Mesenchymal stem cell (in vitro differentiated cells and primary cell): ENCODE measurements at regions not wholly inside any gene's neighbourhood (a gene's known extent, or its start where the extent isn't known, plus 50 kb on each side); places are given as distances from the start of the nearest gene placed in this dataset.
"Not testable (repeated sequence)": the region's sequence is repeated elsewhere in the genome, so short reads cannot be mapped to it uniquely, and the experiment has no call there.

Experiments
- DNase-seq: peaks from one replicate; pipeline ENCODE4 v3.0.0-alpha.2; 2013
- H2AFZ ChIP-seq: one replicate; pipeline ENCODE4 v1.6.1; 2013; ENCODE audit warnings: low read depth, mild to moderate bottlenecking, control low read depth, inconsistent platforms, low read length, moderate library complexity
- H2AK5ac ChIP-seq: 2 replicates; pipeline ENCODE4 v1.6.1; 2013; ENCODE audit warnings: low read length, moderate library complexity, mild to moderate bottlenecking, inconsistent platforms; ENCODE audit not compliant: severe bottlenecking
- H2BK120ac ChIP-seq: one replicate; pipeline ENCODE4 v1.6.1; 2013; ENCODE audit warnings: low read depth, mild to moderate bottlenecking, inconsistent platforms, low read length, moderate library complexity
- H2BK12ac ChIP-seq, 2 experiments: one replicate each; pipeline ENCODE4 v1.6.1; 2013; ENCODE audit warnings: inconsistent platforms in 2 of 2, low read length in 2 of 2, mild to moderate bottlenecking in 2 of 2, moderate library complexity in 2 of 2, control low read depth in 1 of 2
- H2BK15ac ChIP-seq: one replicate; pipeline ENCODE4 v1.6.1; 2013; ENCODE audit warnings: mild to moderate bottlenecking, low read depth, inconsistent platforms; ENCODE audit not compliant: poor library complexity, severe bottlenecking
- H2BK5ac ChIP-seq: 2 replicates; pipeline ENCODE4 v1.6.1; 2013; ENCODE audit warnings: low read depth, mild to moderate bottlenecking, low read length, control low read depth, inconsistent platforms; ENCODE audit not compliant: poor library complexity, severe bottlenecking
- H3K14ac ChIP-seq, 2 experiments: one replicate each; pipeline ENCODE4 v1.6.1; 2013; ENCODE audit warnings: inconsistent platforms in 2 of 2, low read length in 2 of 2, control low read depth in 1 of 2, mild to moderate bottlenecking in 1 of 2, moderate library complexity in 1 of 2
- H3K18ac ChIP-seq, 2 experiments: one replicate each; pipeline ENCODE4 v1.6.1; 2013; ENCODE audit warnings: inconsistent platforms in 2 of 2, low read length in 2 of 2, control low read depth in 1 of 2, low read depth in 1 of 2, mild to moderate bottlenecking in 1 of 2
- H3K23ac ChIP-seq, 2 experiments: one replicate each; pipeline ENCODE4 v1.6.1; 2013; ENCODE audit warnings: inconsistent platforms in 2 of 2, low read length in 2 of 2, mild to moderate bottlenecking in 2 of 2, moderate library complexity in 2 of 2, control low read depth in 1 of 2
- H3K27ac ChIP-seq: 2 replicates; pipeline ENCODE4 v1.5.1; 2013; ENCODE audit warnings: mild to moderate bottlenecking, moderate library complexity, low read length, control low read depth, inconsistent platforms; ENCODE audit not compliant: poor library complexity, severe bottlenecking
- H3K27me3 ChIP-seq, 2 experiments: 2 replicates each; pipeline versions ENCODE4 v1.6.1 to v1.7.0; 2013; ENCODE audit warnings: low read length in 2 of 2, mild to moderate bottlenecking in 2 of 2, moderate library complexity in 2 of 2, control low read depth in 1 of 2, inconsistent platforms in 1 of 2; ENCODE audit not compliant: control insufficient read depth in 1 of 2, insufficient read depth in 1 of 2
- H3K36me3 ChIP-seq, 2 experiments: 2 replicates each; pipeline versions ENCODE4 v1.6.1 to v1.7.0; 2013; ENCODE audit warnings: low read length in 2 of 2, control low read depth in 1 of 2, inconsistent platforms in 1 of 2, low read depth in 1 of 2, mild to moderate bottlenecking in 1 of 2; ENCODE audit not compliant: insufficient read depth in 2 of 2, control insufficient read depth in 1 of 2
- H3K4ac ChIP-seq, 2 experiments: one replicate each; pipeline ENCODE4 v1.6.1; 2013; ENCODE audit warnings: inconsistent platforms in 2 of 2, low read length in 2 of 2, mild to moderate bottlenecking in 2 of 2, moderate library complexity in 2 of 2, control low read depth in 1 of 2, low read depth in 1 of 2
- H3K4me1 ChIP-seq: 2 replicates; pipeline ENCODE4 v1.6.1; 2013; ENCODE audit warnings: low read depth, low read length, control low read depth; ENCODE audit not compliant: control insufficient read depth, insufficient read depth
- H3K4me2 ChIP-seq: 2 replicates; pipeline ENCODE4 v1.6.1; 2013; ENCODE audit warnings: low read length, mild to moderate bottlenecking, inconsistent platforms; ENCODE audit not compliant: poor library complexity, severe bottlenecking
- H3K4me3 ChIP-seq, 2 experiments: 2 replicates each; pipeline versions ENCODE4 v1.5.1 to v1.7.0; 2013; ENCODE audit warnings: low read length in 2 of 2, mild to moderate bottlenecking in 2 of 2, control low read depth in 1 of 2, low read depth in 1 of 2; ENCODE audit not compliant: insufficient read depth in 1 of 2
- H3K79me1 ChIP-seq: replicated peaks from 2 replicates; pipeline ENCODE4 v1.6.1; 2013; ENCODE audit warnings: mild to moderate bottlenecking, control low read depth, low read length, inconsistent platforms; ENCODE audit not compliant: poor library complexity, severe bottlenecking
- H3K9ac ChIP-seq: 2 replicates; pipeline ENCODE4 v1.7.0; 2013; ENCODE audit warnings: mild to moderate bottlenecking, low read length, moderate library complexity
- H3K9me3 ChIP-seq: 2 replicates; pipeline ENCODE4 v1.7.0; 2013; ENCODE audit warnings: mild to moderate bottlenecking, low read length; ENCODE audit not compliant: control insufficient read depth
- H4K8ac ChIP-seq: one replicate; pipeline ENCODE4 v1.6.1; 2013; ENCODE audit warnings: inconsistent platforms, mild to moderate bottlenecking, low read length, moderate library complexity
- H4K91ac ChIP-seq: one replicate; pipeline ENCODE4 v1.6.1; 2013; ENCODE audit warnings: mild to moderate bottlenecking, low read length, inconsistent platforms
- WGBS: methylation state at CpG from one replicate; pipeline ENCODE4 v1.1.7; 2013; ENCODE audit warnings: mixed read lengths; 5-methylcytosine and 5-hydroxymethylcytosine counted together

- not testable (repeated sequence) for H2AK5ac ChIP-seq, H3K27ac ChIP-seq, H2BK5ac ChIP-seq, H4K91ac ChIP-seq, H3K4me3 ChIP-seq, H2AFZ ChIP-seq, H2BK12ac ChIP-seq, H3K9me3 ChIP-seq, H3K4ac ChIP-seq, H2BK15ac ChIP-seq, H3K9ac ChIP-seq, H3K23ac ChIP-seq, H3K14ac ChIP-seq, H4K8ac ChIP-seq, DNase-seq, H2BK120ac ChIP-seq, H3K36me3 ChIP-seq, H3K27me3 ChIP-seq, H3K18ac ChIP-seq, H3K4me2 ChIP-seq, H3K4me1 ChIP-seq, H3K79me1 ChIP-seq
- WGBS, result no CpG with 5 or more reads among the region's 6 CpGs
These were observed 296.4 kb upstream of the SPATA31A3 start for GRCh38 chr9:67288797-67289196.

- H4K8ac ChIP-seq, H3K27ac ChIP-seq, H3K23ac ChIP-seq, H3K14ac ChIP-seq, H3K4ac ChIP-seq, H3K4me3 ChIP-seq, H2BK5ac ChIP-seq, H3K9ac ChIP-seq, H3K27me3 ChIP-seq, H3K79me1 ChIP-seq, H2AFZ ChIP-seq, H4K91ac ChIP-seq, H2BK120ac ChIP-seq, H3K4me2 ChIP-seq, H2AK5ac ChIP-seq, H3K4me1 ChIP-seq, H2BK15ac ChIP-seq, H3K9me3 ChIP-seq, H2BK12ac ChIP-seq, H3K36me3 ChIP-seq, DNase-seq, H3K18ac ChIP-seq: not testable (repeated sequence)
- WGBS, result no CpG with 5 or more reads among the region's 46 CpGs
These were observed 295.9 kb upstream of the SPATA31A3 start for GRCh38 chr9:67288117-67288735.

- not testable (repeated sequence) for H3K9ac ChIP-seq, H4K91ac ChIP-seq, H3K9me3 ChIP-seq, H3K79me1 ChIP-seq, H3K36me3 ChIP-seq, H3K23ac ChIP-seq, H2BK12ac ChIP-seq, H3K27ac ChIP-seq, H2BK15ac ChIP-seq, H3K14ac ChIP-seq, DNase-seq, H2BK120ac ChIP-seq, H2AK5ac ChIP-seq, H3K18ac ChIP-seq, H3K4ac ChIP-seq, H3K4me2 ChIP-seq, H2AFZ ChIP-seq, H3K4me3 ChIP-seq, H4K8ac ChIP-seq, H3K4me1 ChIP-seq, H3K27me3 ChIP-seq, H2BK5ac ChIP-seq
- no CpG with 5 or more reads among the region's 6 CpGs for WGBS
These were observed 291.9 kb upstream of the SPATA31A3 start for GRCh38 chr9:67284299-67284698.

- H3K36me3 ChIP-seq, H3K4ac ChIP-seq, H3K79me1 ChIP-seq, H2BK5ac ChIP-seq, H3K27ac ChIP-seq, H3K4me3 ChIP-seq, H2BK120ac ChIP-seq, H3K18ac ChIP-seq, H3K27me3 ChIP-seq, H4K8ac ChIP-seq, H2BK15ac ChIP-seq, H2AK5ac ChIP-seq, DNase-seq, H4K91ac ChIP-seq, H2BK12ac ChIP-seq, H3K14ac ChIP-seq, H3K9me3 ChIP-seq, H3K4me2 ChIP-seq, H3K4me1 ChIP-seq, H2AFZ ChIP-seq, H3K9ac ChIP-seq, H3K23ac ChIP-seq: not testable (repeated sequence)
- no CpG with 5 or more reads among the region's 4 CpGs for WGBS
These were observed 289.2 kb upstream of the SPATA31A3 start for GRCh38 chr9:67281574-67281973.
